IPS-NIHi11 (cell line): ENCODE measurements at regions not wholly inside any gene's neighbourhood (a gene's known extent, or its start where the extent isn't known, plus 50 kb on each side); places are given as distances from the start of the nearest gene placed in this dataset.

Experiments
- DNase-seq: peaks from one replicate; pipeline ENCODE4 v3.0.0; 2012; ENCODE audit warnings: mixed read lengths, low spot score

DNA sequence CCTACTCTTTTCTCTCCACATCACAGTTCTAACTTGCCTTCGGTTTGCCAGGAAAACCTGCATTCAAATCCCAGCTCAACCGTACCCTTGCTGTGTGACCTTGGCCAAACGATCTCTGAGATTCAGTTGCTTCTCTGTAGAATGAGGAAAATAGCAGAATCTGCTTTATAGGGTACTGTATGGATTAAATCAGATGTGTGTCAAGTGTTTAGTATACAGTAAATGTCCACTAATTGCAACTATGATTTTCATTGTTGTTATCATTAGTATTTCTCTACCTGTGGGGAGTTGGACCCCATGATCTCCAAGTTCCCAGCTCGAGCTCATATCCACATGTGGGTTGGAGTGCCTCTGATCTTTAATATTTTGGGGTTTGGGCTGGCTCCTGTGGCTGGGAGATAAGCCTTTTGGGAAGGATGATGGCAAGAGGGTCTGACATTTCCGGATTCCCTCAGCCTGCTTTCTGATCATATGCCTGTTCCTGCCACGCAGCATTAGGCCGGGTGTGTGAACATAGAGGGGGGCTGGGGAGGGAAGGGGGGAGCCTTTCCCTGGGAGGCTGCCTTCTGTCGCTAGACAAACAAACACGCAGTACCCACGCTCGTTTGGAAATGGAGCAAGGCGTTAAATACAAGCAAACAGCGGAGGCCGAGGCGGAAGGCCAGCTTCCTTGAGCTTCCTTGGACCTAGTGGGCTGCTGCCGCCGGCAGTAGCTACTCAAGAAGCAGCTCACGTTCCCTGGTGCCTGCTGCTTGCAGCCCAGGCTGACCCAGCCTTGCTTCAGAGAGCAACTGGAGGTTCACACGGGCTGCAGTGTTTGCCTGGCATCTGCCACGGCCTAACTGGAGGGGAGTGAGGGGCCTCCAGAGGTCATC lies 213.5 kb upstream of the LHX5 start:
- no peak for DNase-seq

- peak; percentile 59 for DNase-seq
Measured at GRCh38 chr12:113684053-113684907, 212.6 kb upstream of the LHX5 start.

DNA sequence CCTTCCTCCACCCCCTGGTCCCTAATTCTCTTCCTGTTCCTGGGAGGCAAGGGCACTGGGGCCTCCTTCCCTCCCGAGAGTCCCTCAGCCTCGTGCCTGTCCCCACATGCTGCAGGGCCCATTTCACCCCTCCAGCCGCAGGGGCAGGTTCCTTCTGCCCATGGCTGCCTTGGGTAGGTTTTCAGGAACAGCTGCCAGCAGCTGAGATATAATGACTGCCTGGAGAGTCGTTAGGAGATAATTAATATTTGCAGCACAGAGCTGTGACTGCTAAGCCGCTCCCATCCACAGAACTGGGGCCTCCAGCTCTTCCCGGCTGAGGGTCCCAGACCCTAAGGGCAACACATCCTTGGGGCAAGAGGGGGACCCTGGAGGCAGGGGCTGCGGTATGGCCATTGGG lies 211.9 kb upstream of the LHX5 start:
- no peak for DNase-seq

DNA sequence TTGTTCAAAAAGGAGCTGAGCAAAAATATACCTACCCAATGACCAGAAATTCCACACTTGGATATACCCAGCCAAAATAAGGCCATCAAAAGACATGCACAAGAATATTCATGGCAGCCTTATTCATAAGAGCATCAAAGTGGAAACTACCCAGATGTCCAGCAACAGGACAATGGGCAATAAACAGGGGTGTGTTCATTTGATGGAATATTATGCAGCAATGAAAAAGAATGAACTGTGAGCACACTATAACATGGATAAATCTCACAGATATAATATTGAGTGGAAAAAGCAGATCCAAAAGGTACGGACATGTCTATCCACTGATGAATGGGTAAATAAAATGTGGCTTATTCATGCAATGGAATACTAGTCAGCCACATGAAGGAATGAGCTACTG lies 209.2 kb upstream of the LHX5 start:
- DNase-seq: no peak

DNA sequence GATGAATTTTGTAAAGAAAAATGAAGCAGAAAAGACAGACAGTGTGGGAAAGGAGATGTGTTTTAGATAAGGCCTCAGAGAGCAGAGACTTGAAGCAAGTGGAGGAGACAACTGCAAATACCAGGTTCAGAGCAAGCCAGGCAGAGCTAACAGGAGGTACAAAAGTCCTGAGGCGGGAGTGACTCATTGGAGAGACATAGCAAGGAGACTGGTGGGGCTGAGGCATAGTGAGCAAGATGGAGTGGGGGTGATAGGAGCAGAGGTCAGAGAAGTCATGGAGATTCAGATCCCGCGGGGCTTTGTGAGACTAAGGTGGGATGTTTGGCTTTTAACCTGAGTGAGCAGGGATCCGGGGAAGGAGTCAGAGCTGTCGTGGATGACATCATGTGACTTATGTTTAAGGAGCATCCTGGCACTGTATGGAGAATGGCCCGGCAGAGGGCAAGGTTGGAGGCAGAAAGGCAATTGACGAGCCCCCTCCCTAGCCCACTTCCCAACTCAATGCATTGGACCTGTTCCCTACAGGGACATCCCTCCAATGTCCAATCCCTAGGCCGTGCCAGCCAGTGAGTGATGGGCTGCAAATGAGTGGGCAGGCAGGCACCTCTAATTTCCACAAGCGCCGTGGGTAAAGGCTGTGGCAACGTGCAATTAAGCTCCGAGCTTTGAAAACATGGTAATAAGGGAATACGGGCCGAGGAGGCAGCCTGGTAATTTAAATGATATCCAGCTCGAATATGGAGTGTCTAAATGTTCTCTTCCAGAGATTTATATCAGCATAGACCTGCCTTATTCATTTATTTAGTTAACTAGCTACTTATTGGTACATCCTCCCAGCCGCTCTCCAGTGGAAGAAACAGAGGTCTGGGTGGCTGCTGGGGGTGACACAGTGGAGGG lies 206.8 kb upstream of the LHX5 start:
- no peak for DNase-seq

- no peak for DNase-seq
Measured at GRCh38 chr12:113676547-113676946, 204.9 kb upstream of the LHX5 start.

- DNase-seq: no peak
Measured at GRCh38 chr12:113676117-113676516, 204.4 kb upstream of the LHX5 start.

- no peak for DNase-seq
Measured at GRCh38 chr12:113674996-113675395, 203.3 kb upstream of the LHX5 start.

DNA sequence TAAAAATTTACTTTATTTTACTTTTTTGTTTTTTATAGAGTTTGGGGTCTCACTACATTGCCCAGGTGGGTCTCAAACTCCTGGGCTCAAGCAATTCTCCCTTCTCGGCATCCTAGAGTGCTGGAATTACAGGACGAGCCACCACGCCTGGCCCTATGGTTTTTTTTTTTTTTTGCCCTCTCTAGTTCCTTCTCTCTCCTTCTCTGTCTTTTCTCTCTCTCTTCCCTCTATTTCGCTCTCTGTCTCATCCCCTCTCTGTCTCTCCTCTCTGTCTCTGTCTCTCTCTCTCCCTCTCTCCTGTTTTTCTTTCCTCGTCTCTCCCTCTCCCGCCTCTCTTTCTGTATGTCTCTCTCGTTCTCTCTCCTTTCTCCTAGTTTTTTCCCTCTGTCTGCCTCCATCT lies 202.6 kb upstream of the LHX5 start:
- DNase-seq: no peak

GRCh38 chr12:113673458-113674238 lies 202.0 kb upstream of the LHX5 start:
- DNase-seq: no peak

- no peak for DNase-seq
Measured at GRCh38 chr12:113670742-113671141, 199.1 kb upstream of the LHX5 start.

GRCh38 chr12:113667676-113668356 lies 196.1 kb upstream of the LHX5 start:
- no peak for DNase-seq

- DNase-seq: no peak
Measured at GRCh38 chr12:113667095-113667494, 195.4 kb upstream of the LHX5 start.

- DNase-seq: no peak
Measured at GRCh38 chr12:113666223-113666622, 194.6 kb upstream of the LHX5 start.

GRCh38 chr12:113665457-113665856 lies 193.8 kb upstream of the LHX5 start:
- DNase-seq: no peak

- no peak for DNase-seq
Measured at GRCh38 chr12:113664224-113664681, 192.6 kb upstream of the LHX5 start.

DNA sequence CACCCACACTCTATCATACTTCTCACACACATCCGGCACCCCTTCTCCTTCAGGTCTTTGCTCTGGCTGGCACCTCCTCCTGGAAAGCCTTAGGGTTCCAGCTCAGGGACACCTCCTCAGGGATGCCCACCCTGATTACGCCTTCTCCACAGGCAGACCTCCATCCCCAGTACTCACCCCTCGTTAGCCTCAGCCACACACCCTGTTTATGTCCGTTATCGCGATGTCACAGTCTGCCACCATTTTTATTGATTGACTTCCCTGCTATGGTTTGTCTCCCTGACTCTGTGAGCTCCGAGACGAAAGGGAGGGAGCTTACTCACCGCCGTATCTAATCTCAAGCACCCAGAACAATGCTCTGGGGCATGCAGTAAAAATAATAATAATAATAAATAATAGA lies 191.7 kb upstream of the LHX5 start:
- no peak for DNase-seq

- no peak for DNase-seq
Measured at GRCh38 chr12:113660936-113661335, 189.3 kb upstream of the LHX5 start.

- no peak for DNase-seq
Measured at GRCh38 chr12:113659416-113659815, 187.7 kb upstream of the LHX5 start.

DNA sequence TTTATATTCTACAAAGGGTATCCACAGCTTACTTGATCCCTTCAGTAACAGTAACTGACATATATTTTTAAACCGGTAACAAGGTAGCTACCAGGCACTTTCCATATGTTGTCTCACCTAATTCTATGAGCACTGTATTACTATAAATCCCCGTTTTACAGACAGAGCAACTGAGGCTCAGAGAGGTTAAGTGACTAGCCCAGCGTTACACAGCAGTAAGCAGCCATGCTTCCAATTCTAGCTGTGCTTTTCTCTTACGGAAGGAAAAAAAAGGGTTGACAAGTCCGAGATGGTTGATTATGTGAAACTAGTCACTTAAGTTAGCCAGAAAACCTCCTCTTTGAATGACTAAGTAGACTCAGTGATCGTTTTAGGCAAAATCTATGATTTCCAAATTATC lies 187.3 kb upstream of the LHX5 start:
- no peak for DNase-seq
